T-helper 2 cell treated with Interferon-gamma antibody and Interleukin-4, amounts not matched to agents 100 ng/mL and 5 ng/mL, for 36 hours (primary cell): ENCODE measurements at regions not wholly inside any gene's neighbourhood (a gene's known extent, or its start where the extent isn't known, plus 50 kb on each side); places are given as distances from the start of the nearest gene placed in this dataset.
"Not testable (repeated sequence)": the region's sequence is repeated elsewhere in the genome, so short reads cannot be mapped to it uniquely, and the experiment has no call there.

Source experiments
- intact Hi-C: fragments of 100-400 bp; cut with micrococcal nuclease; formaldehyde crosslinking; loops from one replicate; pipeline ENCODE4 v1.15.1; 2023

DNA sequence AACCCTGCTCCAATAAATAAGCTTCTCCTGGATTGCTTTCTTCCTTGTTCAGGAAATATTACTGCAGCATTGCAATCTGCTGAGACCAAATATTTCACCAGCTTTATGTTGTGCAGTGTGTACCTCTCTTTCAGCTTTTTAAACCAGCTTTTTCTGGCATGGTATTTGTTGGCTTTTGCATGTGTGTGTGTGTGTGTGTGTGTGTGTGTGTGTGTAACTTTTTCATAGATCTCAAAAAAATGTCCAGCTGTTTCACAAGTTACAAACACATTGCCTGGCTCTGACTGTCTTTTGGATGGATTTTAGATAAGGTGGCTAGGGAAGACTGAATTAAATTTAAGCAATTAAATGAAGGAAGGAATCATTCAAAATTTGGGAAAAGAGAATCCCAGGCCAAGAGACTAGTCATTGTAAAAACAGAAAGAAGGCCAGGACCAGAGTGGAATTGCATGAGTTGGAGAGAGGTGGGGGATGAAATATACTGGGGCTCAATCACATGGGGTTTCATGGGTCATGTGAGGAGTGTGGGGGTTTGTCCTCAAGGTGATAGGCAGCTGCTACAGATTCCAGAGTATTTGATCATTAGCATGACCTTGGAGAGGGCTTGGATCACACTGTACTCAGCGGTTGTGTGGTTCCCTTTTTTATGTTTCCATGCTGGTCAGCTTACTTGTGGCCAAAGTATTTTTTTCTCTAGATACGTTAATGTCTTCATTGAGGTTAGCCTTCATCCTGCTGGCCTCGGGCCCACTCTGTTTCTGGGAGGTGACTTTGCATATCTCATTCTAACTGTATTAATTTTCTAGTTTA lies 357.7 kb upstream of the BOD1L1 start:
- intact Hi-C loops = no loop called here

- intact Hi-C loops = no loop called here
Measured at GRCh38 chr4:13985837-13986236, 358.3 kb upstream of the BOD1L1 start.

DNA sequence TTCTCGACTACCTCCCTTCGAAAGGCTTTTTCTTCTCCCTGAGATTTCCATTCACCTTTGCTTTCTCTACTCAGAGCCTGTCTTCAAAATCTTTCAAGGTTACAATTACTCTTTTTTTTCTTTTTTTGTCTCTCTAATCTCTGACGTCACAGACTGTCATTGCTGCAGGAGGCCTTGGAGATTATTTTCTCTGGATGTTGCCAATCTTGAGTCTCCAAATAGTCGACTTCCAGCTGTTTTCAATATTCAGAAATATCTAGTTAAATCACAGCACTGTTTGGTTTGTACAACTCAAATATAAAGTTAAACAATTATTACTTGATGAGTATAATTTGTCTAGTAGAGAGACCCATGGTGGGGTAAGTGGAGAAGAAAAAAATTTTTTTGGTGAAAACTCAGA lies 359.0 kb upstream of the BOD1L1 start:
- intact Hi-C loops = no loop called here

DNA sequence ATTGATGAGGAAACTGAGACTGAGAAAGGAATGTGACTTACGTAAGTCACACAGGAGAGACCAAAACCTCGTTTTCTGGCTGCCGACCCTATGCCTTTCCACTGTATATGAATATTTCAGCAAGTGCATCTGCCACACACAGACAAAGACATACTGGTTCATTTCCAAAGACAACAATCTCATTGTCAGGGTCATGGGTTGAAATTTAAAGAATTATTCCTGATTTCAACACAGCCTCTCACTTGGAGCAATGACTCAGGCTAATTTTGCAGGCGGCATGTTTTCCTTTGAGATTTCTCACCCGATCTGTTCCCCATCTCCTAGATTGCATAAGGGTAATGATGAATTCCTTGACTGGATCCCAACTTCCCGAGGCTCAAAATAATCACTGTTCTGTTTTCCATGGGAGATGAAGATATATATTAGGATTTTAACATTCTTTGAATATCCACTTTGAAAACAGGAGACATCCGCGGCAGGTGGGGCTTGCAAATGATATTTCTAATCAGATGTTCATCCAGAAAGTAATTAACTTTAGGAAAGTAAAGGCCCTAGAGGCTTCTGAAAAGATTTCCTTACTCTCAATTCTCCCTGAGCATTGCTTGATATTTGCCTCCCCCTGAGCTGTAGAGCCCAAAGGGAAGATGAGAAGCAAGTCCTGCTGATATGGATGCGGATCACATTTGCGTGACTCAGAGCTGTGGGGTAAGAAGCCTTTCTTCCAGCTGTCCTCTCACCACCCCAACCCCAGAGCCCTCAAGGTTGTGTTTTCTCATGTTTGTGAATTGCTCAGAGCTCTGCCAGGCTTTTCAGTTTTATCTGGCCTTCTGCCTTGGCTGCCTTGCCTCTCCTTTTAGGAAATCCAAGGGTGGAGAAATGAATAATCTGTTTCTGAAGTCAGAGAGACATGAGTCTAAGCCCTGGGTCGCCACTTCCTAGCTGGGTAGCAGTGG lies 361.1 kb upstream of the BOD1L1 start:
- intact Hi-C loops = no loop called here

DNA sequence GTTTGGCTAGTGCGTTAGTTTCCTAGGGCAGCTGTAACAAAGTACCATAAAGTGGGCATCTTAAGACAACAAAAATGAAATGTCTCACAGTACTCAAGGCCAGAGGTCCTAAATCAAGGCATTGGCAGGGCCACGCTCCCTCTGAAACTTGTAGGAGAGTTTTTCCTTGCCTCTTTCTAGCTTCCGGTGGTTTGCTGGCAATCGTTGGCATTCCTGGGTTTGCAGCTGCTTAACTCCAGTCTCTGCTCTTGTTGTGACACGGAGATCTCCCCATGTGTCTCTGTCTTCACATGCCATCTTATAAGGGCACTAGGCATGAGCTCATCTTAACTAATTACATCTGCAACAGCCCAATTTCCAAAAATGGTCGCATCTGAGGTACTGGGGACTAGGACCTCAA lies 362.0 kb upstream of the BOD1L1 start:
- intact Hi-C loops = no loop called here

DNA sequence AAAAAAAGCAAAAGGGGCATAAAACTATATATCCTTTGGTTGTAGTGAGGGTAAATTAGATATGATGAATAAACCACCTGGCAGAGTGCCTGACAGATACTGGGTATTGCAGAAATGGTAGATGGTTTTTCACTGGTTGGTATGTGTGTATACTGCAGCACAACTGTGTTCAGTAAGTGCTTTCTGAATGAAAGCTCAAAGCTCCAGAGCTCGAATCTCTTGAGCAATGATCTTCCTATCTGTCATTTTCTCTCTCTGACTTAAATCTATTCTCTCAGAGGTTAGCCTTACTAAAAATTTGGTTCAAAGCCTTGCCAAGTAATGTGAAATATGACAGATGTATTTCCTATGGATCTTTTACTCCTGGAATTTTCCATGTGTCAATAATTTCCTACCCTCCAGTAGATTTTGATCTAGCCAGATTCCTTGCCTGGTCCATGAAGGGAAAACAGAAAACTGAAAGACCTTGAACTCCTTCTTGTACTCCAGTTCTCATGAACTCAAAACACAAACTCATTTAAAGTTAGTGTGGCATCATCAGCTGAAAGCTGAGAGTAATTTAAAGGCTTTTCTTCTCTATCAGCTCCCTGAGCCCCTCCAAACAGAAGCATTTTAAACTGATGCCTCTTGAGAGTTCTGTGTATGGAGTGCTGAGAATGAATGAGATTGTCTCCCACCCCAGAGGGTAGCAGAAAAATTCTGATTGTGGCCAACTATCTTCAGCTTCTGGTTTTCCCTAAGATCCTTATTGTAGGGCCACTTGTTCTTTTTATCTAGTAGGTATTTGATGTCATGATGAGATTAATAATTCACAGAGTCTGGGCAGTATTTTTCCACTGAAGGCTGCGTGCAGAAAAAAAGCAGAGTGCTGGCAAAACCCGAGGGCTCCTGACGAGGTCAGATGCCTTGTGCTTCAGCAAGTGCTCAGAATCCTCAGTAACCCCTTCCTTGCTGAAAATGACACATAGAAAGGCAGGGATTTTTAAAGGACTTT lies 363.4 kb upstream of the BOD1L1 start:
- intact Hi-C loops = no loop called here

GRCh38 chr4:13992041-13992440 lies 364.5 kb upstream of the BOD1L1 start:
- intact Hi-C loops = no loop called here

- intact Hi-C loops = no loop called here
Measured at GRCh38 chr4:13992975-13993520, 365.5 kb upstream of the BOD1L1 start.

DNA sequence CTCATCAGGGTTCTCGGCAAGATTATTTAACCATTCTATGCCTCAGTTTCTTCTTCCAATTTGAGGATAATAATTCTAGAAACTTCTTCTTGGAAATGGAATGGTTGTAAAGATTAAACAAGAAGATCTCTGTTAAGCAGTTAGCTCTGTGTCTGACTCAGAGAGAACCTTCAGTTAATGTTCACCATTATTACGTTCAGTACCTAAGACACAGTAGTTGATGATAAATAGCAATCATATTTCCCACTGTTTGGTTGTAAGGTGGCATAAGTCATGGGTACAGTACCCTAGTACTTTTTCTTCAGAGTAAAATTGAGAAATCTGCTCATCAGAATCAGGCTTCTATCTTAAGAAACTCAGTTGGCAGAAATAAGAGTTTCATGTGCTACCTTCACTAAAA lies 366.5 kb upstream of the BOD1L1 start:
- intact Hi-C loops = no loop called here

DNA sequence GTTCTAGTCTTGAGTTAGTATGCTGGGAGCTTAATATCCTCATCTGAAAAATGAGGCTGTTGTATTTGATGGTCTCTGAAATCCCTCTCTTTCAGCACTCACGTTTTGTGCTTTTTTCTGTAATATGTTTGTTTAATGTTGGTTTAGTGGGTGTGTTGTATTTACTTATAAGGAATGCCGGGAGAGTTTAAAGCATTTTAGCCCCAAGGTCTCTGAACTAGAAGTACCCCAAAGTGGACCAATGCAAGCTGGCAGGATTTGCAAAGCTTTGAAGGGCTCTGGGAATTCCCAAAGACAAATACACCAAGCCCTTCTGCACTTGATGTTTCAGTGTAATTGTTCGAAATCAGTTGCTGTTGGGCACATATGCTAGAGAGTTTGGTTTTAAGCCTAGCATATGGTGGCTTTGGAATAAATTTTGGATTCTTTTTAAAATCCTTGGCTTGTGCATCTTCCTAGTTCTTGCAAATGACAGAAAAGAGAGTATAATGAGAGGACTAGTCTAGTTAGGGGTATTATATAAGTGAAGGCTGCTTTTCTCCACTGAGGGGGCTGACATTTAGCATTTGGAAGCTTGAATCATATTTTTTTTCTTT lies 371.4 kb upstream of the BOD1L1 start:
- intact Hi-C loops = no loop called here

GRCh38 chr4:14000091-14000814 lies 372.7 kb upstream of the BOD1L1 start:
- intact Hi-C loops = no loop called here

DNA sequence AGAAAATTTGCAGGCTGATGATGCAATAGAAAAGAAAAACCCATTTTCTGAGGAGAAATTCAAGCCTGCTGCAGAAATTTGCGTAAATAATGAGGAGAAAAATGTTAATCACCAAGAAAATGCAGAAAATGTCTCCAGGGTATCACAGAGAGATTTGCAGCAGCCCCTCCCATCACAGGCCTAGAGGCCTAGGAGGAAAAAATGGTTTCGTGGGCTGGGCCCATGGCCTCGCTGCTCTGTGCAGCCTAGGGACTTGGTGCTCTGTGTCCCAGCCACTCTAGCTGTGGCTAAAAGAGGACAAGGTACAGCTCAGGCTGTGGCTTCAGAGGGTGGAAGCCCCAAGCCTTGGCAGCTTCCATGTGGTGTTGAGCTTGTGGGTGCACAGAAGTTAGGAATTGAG lies 374.8 kb upstream of the BOD1L1 start:
- intact Hi-C loops = not testable (repeated sequence)

DNA sequence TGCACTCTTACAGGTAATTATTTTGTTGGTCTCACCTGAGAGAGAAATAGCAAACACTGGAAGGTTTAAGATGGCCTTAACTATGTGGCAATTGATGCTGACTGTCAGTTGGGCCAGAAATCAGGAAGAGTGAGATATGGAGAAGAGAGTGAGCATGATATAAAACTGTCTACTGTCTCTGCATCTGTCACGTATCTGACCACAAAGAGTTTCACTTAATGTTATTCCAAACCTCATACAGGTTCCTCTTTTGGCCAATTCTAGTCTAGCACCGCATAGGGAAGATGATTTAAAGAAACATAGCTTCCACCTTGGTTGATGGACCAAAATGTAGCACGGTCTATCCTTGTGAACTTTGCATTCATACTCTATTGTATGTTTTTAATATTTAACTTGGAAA lies 381.0 kb upstream of the BOD1L1 start:
- intact Hi-C loops = no loop called here

GRCh38 chr4:14018191-14018853 lies 390.8 kb upstream of the BOD1L1 start:
- intact Hi-C loops = no loop called here

DNA sequence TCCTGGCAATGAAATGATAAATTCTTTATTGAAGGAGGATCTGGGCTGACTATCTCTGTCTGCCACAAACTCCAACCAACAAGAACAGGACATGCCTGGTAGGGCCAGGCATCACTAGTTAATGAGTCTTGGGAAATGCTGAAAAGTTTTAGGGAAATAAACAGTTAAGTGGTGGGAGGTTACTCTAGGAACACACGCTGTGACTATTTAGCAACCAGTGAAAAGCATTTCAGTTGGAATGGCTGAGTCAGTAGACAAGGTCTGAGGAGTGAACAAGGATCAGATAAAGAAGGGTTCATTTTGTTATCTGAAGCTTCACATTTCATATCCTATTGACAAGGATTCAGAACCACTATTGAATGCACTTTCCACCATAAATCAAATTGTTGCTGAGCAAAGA lies 394.9 kb upstream of the BOD1L1 start:
- intact Hi-C loops = no loop called here

DNA sequence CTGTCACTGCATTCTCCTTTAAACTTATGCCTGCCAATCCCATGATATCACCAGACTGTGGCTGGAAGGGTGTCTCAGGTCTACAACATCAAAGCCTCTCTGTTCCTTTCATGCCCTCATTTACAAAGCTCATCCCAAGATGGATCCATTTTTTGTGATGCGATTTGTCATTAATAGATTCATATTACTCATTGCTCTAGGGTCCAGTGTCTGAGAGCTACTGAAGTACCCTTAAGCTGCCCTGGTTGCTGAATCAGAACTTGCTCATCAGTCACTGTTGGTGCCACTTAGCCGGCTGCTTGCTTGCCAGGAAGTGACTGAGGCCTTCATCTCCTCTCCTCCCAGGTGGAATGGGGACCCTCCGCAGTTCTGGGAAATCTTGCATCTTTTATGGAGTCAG lies 395.5 kb upstream of the BOD1L1 start:
- intact Hi-C loops = no loop called here

DNA sequence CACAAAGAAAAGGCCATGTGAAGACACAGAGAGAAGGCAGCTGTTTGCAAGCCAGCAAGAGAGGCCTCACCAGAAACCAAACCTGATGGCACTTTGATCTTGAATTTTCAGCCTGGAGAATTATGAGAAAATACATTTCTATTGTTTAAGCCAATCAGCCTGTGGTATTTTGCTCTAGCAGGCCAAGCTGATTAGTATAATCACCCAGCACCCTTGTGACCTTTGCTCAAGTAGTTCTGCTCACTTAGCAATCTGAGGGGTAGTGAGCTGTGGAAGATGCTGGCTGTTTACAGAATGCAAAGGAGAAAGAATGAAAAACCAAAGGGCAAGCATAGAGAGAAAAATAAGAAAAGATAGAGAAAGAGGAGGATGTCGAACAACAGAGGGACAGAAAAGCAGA lies 396.4 kb upstream of the BOD1L1 start:
- intact Hi-C loops = no loop called here

DNA sequence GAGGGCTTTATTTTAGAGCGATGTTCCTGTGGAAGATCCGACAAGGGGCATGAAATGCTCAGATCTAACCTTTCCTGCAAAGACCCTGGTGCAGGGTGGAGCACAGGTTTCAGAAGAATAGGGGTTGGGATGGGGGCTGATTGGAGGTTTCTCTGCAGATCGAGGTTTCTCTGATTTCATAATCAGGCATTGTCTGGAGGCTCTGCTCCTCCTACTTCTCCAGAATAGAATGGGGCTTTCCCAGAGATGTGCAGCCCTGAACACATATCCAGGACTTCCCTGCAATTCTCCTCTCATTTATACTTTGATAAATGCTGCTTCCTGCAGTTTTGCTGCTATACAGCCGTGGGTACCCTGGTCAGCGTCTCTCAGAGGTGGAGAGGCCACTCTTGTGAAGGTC lies 397.6 kb upstream of the BOD1L1 start:
- intact Hi-C loops = no loop called here

DNA sequence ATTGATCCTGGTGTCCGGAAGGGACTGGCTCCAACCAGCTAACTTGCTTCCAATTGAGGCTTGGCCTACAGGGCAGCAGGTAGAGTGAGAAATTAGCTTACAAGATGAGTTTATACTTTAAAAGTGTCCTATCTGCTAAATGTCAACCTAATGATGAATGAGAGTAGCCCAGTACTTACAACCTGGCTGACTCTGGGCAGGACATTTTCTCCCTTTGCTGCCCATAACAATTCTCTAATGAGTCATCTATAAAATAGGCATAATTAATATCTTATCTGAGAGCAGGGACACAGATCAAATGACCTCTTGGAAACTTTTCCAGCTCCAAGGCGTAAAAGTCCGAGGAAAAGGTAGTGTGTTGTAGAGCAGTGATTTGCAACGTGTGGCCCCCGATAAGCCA lies 398.4 kb upstream of the BOD1L1 start:
- intact Hi-C loops = no loop called here
